ENCODE measurements at regions not wholly inside any gene's neighbourhood (a gene's known extent, or its start where the extent isn't known, plus 50 kb on each side); places are given as distances from the start of the nearest gene placed in this dataset.

DNA sequence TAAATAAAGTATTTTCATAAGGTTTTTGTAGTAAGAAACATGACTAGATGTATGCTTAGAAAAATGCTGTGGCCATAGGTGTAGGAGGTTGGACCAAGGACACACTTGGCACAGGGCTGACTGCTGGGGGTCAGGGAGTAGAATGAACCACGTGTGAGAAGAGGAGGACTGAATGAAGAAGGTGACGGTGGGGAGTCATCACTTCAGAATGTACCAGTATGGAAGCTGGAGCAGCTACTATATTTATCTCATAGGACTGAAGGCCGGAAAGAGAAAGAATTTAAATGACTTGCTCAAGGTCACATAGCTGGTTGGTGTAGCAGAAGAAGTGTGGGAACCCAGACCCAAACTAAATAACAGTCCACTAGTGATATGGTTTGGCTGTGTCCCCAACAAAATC, 79.8 kb upstream of the HAO2 start:
- TF ChIP-seq, protein P1, sequence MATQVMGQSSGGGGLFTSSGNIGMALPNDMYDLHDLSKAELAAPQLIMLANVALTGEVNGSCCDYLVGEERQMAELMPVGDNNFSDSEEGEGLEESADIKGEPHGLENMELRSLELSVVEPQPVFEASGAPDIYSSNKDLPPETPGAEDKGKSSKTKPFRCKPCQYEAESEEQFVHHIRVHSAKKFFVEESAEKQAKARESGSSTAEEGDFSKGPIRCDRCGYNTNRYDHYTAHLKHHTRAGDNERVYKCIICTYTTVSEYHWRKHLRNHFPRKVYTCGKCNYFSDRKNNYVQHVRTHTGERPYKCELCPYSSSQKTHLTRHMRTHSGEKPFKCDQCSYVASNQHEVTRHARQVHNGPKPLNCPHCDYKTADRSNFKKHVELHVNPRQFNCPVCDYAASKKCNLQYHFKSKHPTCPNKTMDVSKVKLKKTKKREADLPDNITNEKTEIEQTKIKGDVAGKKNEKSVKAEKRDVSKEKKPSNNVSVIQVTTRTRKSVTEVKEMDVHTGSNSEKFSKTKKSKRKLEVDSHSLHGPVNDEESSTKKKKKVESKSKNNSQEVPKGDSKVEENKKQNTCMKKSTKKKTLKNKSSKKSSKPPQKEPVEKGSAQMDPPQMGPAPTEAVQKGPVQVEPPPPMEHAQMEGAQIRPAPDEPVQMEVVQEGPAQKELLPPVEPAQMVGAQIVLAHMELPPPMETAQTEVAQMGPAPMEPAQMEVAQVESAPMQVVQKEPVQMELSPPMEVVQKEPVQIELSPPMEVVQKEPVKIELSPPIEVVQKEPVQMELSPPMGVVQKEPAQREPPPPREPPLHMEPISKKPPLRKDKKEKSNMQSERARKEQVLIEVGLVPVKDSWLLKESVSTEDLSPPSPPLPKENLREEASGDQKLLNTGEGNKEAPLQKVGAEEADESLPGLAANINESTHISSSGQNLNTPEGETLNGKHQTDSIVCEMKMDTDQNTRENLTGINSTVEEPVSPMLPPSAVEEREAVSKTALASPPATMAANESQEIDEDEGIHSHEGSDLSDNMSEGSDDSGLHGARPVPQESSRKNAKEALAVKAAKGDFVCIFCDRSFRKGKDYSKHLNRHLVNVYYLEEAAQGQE (IDR thresholded peaks at IDR 0.05; ENCODE audit: low read depth): no peak
- TF ChIP-seq CEBPB (IDR thresholded peaks at IDR 0.05): no peak
- no peak for TF ChIP-seq FOXM1 (IDR thresholded peaks at IDR 0.05; ENCODE audit: borderline replicate concordance, low read depth)
- no peak for TF ChIP-seq RAD21 (IDR thresholded peaks at IDR 0.05; ENCODE audit: low read depth)
- TF ChIP-seq, protein P2, sequence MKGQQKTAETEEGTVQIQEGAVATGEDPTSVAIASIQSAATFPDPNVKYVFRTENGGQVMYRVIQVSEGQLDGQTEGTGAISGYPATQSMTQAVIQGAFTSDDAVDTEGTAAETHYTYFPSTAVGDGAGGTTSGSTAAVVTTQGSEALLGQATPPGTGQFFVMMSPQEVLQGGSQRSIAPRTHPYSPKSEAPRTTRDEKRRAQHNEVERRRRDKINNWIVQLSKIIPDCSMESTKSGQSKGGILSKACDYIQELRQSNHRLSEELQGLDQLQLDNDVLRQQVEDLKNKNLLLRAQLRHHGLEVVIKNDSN (IDR thresholded peaks at IDR 0.05): no peak
- TF ChIP-seq YY1 (IDR thresholded peaks at IDR 0.05; ENCODE audit: low read depth): no peak
- no peak for TF ChIP-seq TAF1 (IDR thresholded peaks at IDR 0.05; ENCODE audit: low read depth)
- TF ChIP-seq, protein P3, sequence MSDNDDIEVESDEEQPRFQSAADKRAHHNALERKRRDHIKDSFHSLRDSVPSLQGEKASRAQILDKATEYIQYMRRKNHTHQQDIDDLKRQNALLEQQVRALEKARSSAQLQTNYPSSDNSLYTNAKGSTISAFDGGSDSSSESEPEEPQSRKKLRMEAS (IDR thresholded peaks at IDR 0.05): no peak

Measured in Ishikawa (cell line).